Adrenal gland (tissue), 9 donors: ENCODE measurements at regions not wholly inside any gene's neighbourhood (a gene's known extent, or its start where the extent isn't known, plus 50 kb on each side); places are given as distances from the start of the nearest gene placed in this dataset.

Experiments used
- DNase-seq, 7 donors: peaks; one replicate each; pipeline ENCODE4 v3.0.0-alpha.2; 2019 to 2020
- H3K27ac ChIP-seq, 5 donors: fragments of 200-600 bp; sonication (generic) in 4 of 5; 1 replicate in 3 of 5; 2 replicates in 2 of 5; pipeline versions ENCODE4 v1.5.1 to v1.8.0; 2016 to 2020; ENCODE audit warnings: mild to moderate bottlenecking in 1 of 5
- H3K27me3 ChIP-seq: fragments of 200-600 bp; 2 replicates; pipeline ENCODE4 v1.8.0; 2021
- H3K36me3 ChIP-seq, 2 donors: fragments of 200-600 bp; replicated peaks in 1 of 2; 1 replicate in 1 of 2; 2 replicates in 1 of 2; pipeline versions ENCODE4 v1.5.1 to v1.8.0; 2018 to 2022
- H3K4me1 ChIP-seq, 2 donors: fragments of 200-600 bp; replicated peaks in 1 of 2; 1 replicate in 1 of 2; 2 replicates in 1 of 2; pipeline versions ENCODE4 v1.5.1 to v1.8.0; 2018 to 2021
- H3K4me3 ChIP-seq, 4 donors: fragments of 200-600 bp; sonication (generic) in 3 of 4; one replicate each; pipeline ENCODE4 v1.5.1; 2016 to 2018
- H3K9me3 ChIP-seq, 3 donors: fragments of 200-600 bp; sonication (generic) in 1 of 3; replicated peaks in 1 of 3; 1 replicate in 2 of 3; 2 replicates in 1 of 3; pipeline versions ENCODE4 v1.5.1 to v1.8.0; 2016 to 2021
- CTCF ChIP-seq, 6 experiments: fragments of 450-650 bp in 4 of 6; fragments of 200-600 bp in 2 of 6; sonication (generic) in 1 of 6; IDR thresholded peaks; 1 replicate in 5 of 6; 2 replicates in 1 of 6; pipeline versions ENCODE4 v1.5.1 to v1.8.0; 2016 to 2021; ENCODE audit warnings: antibody characterized with exemption in 6 of 6, mild to moderate bottlenecking in 2 of 6, moderate library complexity in 1 of 6
- POLR2A ChIP-seq, 2 donors: fragments of 450-650 bp; IDR thresholded peaks; one replicate each; pipeline ENCODE4 v1.6.1; 2017; ENCODE audit warnings: antibody characterized with exemption in 2 of 2, mild to moderate bottlenecking in 2 of 2, moderate library complexity in 1 of 2
- WGBS, 4 donors: extraction: QIAGEN DNeasy Blood & Tissue Kit in 2 of 4; methylation state at CpG; one replicate each; pipeline versions ENCODE4 v1.1.5 to v1.1.7; 2013 to 2017; 5-methylcytosine and 5-hydroxymethylcytosine counted together
- intact Hi-C, 2 donors: fragments of 100-400 bp; cut with DNase I; formaldehyde crosslinking; loops; one replicate each; pipeline versions ENCODE4 v1.14.1 to v1.15.0; 2022 to 2023
- donor health status: healthy with polysubstance abuse.
- donor health status: Bipolar disorder and iron deficiency.
- donor health status: DM: yes; HTN: yes; CAD: no.
- donor health status: DM: no; HTN: no; CAD: no.
- donor health status: DM: no; HTN: no; CAD: no.

- intact Hi-C loops = no loop called here
- H3K27ac ChIP-seq = no peak overlapping the region
- H3K27me3 ChIP-seq = no peaks in the 10 kb centered on the region
- no peaks in the 10 kb centered on the region for H3K36me3 ChIP-seq
- DNase-seq = no peak
- 56 to 78% (median 71%) methylated on average over 7 to 8 of the region's 8 CpGs for WGBS, 4 donors
- no peaks in the 10 kb centered on the region for H3K4me1 ChIP-seq
- no peak for TF ChIP-seq CTCF (IDR thresholded peaks at IDR 0.05)
- no peak for TF ChIP-seq POLR2A (IDR thresholded peaks at IDR 0.05)
- H3K4me3 ChIP-seq = no peak overlapping the region
- H3K9me3 ChIP-seq = no peaks in the 10 kb centered on the region
Measured at GRCh38 chr20:60659240-60659639, 592.8 kb upstream of the CDH4 start.

GRCh38 chr20:60662307-60662706 lies 589.8 kb upstream of the CDH4 start:
- H3K4me3 ChIP-seq = no peak overlapping the region
- H3K27ac ChIP-seq = no peak overlapping the region
- H3K4me1 ChIP-seq = no peaks in the 10 kb centered on the region
- no peaks in the 10 kb centered on the region for H3K27me3 ChIP-seq
- WGBS, 4 donors = 47 to 74% (median 53%) methylated on average over 2 to 3 of the region's 3 CpGs
- H3K36me3 ChIP-seq = no peaks in the 10 kb centered on the region
- TF ChIP-seq POLR2A (IDR thresholded peaks at IDR 0.05) = no peak
- TF ChIP-seq CTCF (IDR thresholded peaks at IDR 0.05) = no peak
- no peak for DNase-seq
- no peaks in the 10 kb centered on the region for H3K9me3 ChIP-seq
- intact Hi-C loops = no loop called here

GRCh38 chr20:60664106-60664505 lies 588.0 kb upstream of the CDH4 start:
- TF ChIP-seq POLR2A (IDR thresholded peaks at IDR 0.05) (no peak), CTCF (IDR thresholded peaks at IDR 0.05) (no peak)
- Histone ChIP-seq H3K36me3 (no peaks in the 10 kb centered on the region), H3K4me1 (no peaks in the 10 kb centered on the region), H3K4me3 (no peak overlapping the region), H3K27ac (no peak overlapping the region), H3K9me3 (no peaks in the 10 kb centered on the region), H3K27me3 (no peaks in the 10 kb centered on the region)
- 77 to 90% (median 84%) methylated on average over 5 of the region's 5 CpGs for WGBS, 4 donors
- no peak for DNase-seq
- intact Hi-C loops = no loop called here

GRCh38 chr20:60667641-60668040 lies 584.4 kb upstream of the CDH4 start:
- no peak overlapping the region for H3K27ac ChIP-seq
- no peak for DNase-seq
- TF ChIP-seq POLR2A (IDR thresholded peaks at IDR 0.05) (no peak), CTCF (IDR thresholded peaks at IDR 0.05) (no peak)
- H3K4me3 ChIP-seq = no peak overlapping the region
- H3K4me1 ChIP-seq = no peaks in the 10 kb centered on the region
- H3K27me3 ChIP-seq = no peaks in the 10 kb centered on the region
- no peaks in the 10 kb centered on the region for H3K36me3 ChIP-seq
- intact Hi-C loops = no loop called here
- 63 to 72% (median 67%) methylated on average over 6 of the region's 6 CpGs for WGBS, 4 donors
- H3K9me3 ChIP-seq = no peaks in the 10 kb centered on the region
